ENCODE measurements at regions not wholly inside any gene's neighbourhood (a gene's known extent, or its start where the extent isn't known, plus 50 kb on each side); places are given as distances from the start of the nearest gene placed in this dataset.
"Not testable (repeated sequence)": the region's sequence is repeated elsewhere in the genome, so short reads cannot be mapped to it uniquely, and the experiment has no call there.

GRCh38 chr12:32989705-32990104, 93.1 kb upstream of the PKP2 start:
- TF ChIP-seq JUND (IDR thresholded peaks at IDR 0.05; ENCODE audit: low read depth), result no peak
- no peak for DNase-seq (ENCODE audit: low read depth in 1 of 2, low spot score in 1 of 2)
- in situ Hi-C loops (cut with HindIII; ENCODE audit: low pct_unique_long_range_greater_than_20kb, low sequenced_read_pairs), result no loop called here

- no peak for DNase-seq (ENCODE audit: low read depth in 1 of 2, low spot score in 1 of 2)
- TF ChIP-seq JUND (IDR thresholded peaks at IDR 0.05; ENCODE audit: low read depth), result no peak
- in situ Hi-C loops (cut with HindIII; ENCODE audit: low pct_unique_long_range_greater_than_20kb, low sequenced_read_pairs), result no loop called here
These were observed 92.4 kb upstream of the PKP2 start for GRCh38 chr12:32988982-32989381.

DNA sequence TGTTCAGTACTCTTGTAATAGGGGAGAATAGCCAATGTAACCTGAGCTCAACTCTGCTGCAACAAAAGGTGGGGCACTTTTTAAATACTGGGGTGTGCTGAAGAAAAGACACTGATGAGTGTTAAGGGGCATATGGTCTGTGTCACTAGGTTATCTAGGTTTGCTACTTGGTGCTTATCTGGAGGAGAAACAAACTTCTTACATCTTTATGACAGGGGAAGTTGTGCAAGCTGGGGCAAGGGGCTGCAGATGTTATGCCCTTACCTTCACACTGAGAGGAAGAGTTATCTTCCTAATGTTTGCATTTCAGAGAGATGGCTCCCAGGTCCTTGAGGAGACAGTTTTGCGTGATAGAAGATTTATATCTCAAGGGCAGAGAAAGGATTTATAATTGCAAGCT, 90.9 kb upstream of the PKP2 start:
- no peak for TF ChIP-seq JUND (IDR thresholded peaks at IDR 0.05; ENCODE audit: low read depth)
- in situ Hi-C loops (cut with HindIII; ENCODE audit: low pct_unique_long_range_greater_than_20kb, low sequenced_read_pairs), result no loop called here
- no peak for DNase-seq (ENCODE audit: low read depth in 1 of 2, low spot score in 1 of 2)

DNA sequence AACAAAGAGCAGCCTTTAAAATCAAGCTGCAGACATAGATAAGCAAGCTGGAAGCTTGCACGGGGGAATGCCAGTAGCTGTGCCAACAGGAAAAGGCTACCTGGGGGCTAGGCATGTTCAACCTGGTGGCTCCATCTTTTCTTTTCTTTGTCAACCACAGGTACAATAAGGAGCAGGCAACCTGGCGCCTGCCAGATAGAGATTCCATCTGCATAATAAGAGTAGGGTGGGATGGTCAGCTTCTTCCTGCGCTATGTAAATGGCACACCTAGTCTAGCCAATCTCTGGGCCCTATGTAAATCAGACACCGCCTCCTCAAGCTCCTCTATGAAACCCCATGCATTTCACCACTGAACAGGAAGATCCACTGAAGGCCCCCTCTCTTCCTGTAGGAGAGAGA, 87.4 kb upstream of the PKP2 start:
- peak; percentile 30 to 89 for DNase-seq (ENCODE audit: low read depth in 1 of 2, low spot score in 1 of 2)
- no peak for TF ChIP-seq JUND (IDR thresholded peaks at IDR 0.05; ENCODE audit: low read depth)
- in situ Hi-C loops (cut with HindIII; ENCODE audit: low pct_unique_long_range_greater_than_20kb, low sequenced_read_pairs), result no loop called here

DNA sequence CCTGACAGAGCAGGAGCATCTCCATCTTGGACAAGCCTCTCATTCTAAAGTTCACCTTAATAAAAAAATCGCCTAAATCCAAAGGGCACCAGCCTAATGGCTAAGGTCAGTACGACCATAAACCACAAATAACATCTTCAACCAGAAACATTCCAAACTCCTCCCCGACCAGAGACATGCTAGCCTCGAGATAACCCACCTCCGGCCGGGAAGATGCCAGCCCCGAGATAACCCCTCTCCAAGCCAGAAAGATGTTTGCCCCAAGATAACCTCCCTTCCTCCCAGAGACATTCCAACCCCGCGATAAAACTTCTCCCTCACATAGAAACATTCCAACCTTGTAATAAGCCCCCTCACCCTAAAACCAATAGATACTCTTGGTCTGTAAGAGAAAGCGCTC, 86.8 kb upstream of the PKP2 start:
- DNase-seq (ENCODE audit: low read depth in 1 of 2, low spot score in 1 of 2), result no peak
- no peak for TF ChIP-seq JUND (IDR thresholded peaks at IDR 0.05; ENCODE audit: low read depth)
- in situ Hi-C loops (cut with HindIII; ENCODE audit: low pct_unique_long_range_greater_than_20kb, low sequenced_read_pairs), result no loop called here

GRCh38 chr12:32981139-32981538, 84.6 kb upstream of the PKP2 start:
- in situ Hi-C loops (cut with HindIII; ENCODE audit: low pct_unique_long_range_greater_than_20kb, low sequenced_read_pairs), result no loop called here
- TF ChIP-seq JUND (IDR thresholded peaks at IDR 0.05; ENCODE audit: low read depth), result no peak
- DNase-seq (ENCODE audit: low read depth in 1 of 2, low spot score in 1 of 2), result no peak

GRCh38 chr12:32975122-32975521, 78.5 kb upstream of the PKP2 start:
- in situ Hi-C loops (cut with HindIII; ENCODE audit: low pct_unique_long_range_greater_than_20kb, low sequenced_read_pairs), result no loop called here
- TF ChIP-seq JUND (IDR thresholded peaks at IDR 0.05; ENCODE audit: low read depth), result no peak
- DNase-seq (ENCODE audit: low read depth in 1 of 2, low spot score in 1 of 2), result no peak

GRCh38 chr12:32970465-32971110, 74.0 kb upstream of the PKP2 start:
- in situ Hi-C loops (cut with HindIII; ENCODE audit: low pct_unique_long_range_greater_than_20kb, low sequenced_read_pairs), result no loop called here
- DNase-seq (ENCODE audit: low read depth in 1 of 2, low spot score in 1 of 2), result no peak
- TF ChIP-seq JUND (IDR thresholded peaks at IDR 0.05; ENCODE audit: low read depth), result no peak

DNA sequence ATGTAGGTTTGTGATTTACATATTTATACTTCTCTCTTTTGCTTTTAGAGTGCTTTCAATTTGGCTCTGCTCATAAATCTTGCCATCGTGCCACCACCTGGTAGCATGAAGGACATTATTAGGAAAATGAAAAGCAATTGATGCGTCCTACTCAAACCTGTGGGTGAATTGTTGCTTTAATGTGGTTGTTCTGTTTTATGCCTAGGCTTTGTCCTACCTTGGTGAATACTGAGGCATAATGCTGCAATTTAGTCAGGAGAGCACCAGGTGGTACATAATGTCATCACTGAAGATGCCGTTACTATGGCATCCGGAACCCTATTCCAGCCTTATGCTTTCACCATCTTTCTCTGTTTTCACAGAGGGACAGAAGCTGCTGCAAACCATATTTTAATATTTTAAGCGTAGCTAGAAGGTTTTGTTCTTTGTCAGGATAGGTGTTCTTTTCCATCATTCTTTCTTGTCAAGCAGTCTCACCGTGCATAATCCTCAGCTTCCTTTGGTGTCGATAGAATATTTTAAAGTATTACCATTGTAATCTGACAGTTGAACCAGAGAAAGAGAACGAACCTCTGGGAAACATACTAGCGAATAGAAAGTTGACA, 68.5 kb upstream of the PKP2 start:
- in situ Hi-C loops (cut with HindIII; ENCODE audit: low pct_unique_long_range_greater_than_20kb, low sequenced_read_pairs), result no loop called here

DNA sequence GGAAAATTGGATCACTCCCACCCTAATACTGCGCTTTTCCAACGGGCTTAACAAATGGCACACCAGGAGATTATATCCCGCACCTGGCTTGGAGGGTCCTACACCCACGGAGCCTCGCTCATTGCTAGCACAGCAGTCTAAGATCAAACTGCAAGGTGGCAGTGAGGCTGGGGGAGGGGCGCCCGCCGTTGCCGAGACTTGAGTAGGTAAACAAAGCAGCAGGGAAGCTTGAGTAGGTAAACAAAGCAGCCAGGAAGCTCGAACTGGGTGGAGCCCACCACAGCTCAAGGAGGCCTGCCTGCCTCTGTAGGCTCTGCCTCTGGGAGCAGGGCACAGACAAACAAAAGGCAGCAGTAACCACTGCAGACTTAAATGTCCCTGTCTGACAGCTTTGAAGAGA, 59.8 kb upstream of the PKP2 start:
- in situ Hi-C loops (cut with HindIII; ENCODE audit: low pct_unique_long_range_greater_than_20kb, low sequenced_read_pairs); DNase-seq (ENCODE audit: low read depth in 1 of 2, low spot score in 1 of 2): not testable (repeated sequence)

More for the DNA sequence above, 68.5 kb upstream of the PKP2 start:
- DNase-seq (ENCODE audit: low read depth in 1 of 2, low spot score in 1 of 2), result no peak
- TF ChIP-seq JUND (IDR thresholded peaks at IDR 0.05; ENCODE audit: low read depth), result no peak

- in situ Hi-C loops (cut with HindIII; ENCODE audit: low pct_unique_long_range_greater_than_20kb, low sequenced_read_pairs), result no loop called here
- no peak for DNase-seq (ENCODE audit: low read depth in 1 of 2, low spot score in 1 of 2)
- no peak for TF ChIP-seq JUND (IDR thresholded peaks at IDR 0.05; ENCODE audit: low read depth)
These were observed 56.1 kb upstream of the PKP2 start for GRCh38 chr12:32952681-32953080.

DNA sequence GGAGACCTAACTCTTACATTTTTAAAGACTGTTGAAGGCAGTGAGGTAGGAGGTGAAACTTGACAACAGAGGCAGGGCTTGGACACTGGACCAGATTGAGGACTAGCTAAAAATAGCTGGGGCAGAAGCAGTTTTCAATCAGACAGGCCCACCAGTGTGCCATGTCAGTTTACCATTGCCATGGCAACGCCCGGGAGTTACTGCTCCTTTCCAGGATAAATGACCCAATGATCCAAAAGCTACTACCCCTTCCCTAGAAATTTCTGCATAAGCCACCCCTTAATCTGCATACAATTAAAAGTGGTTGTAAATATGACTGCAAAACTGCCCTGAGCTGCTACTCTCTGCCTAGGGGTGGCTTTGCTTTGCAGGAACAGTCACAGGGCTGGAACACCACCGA, 53.2 kb upstream of the PKP2 start:
- DNase-seq (ENCODE audit: low read depth in 1 of 2, low spot score in 1 of 2), result no peak
- no peak for TF ChIP-seq JUND (IDR thresholded peaks at IDR 0.05; ENCODE audit: low read depth)
- in situ Hi-C loops (cut with HindIII; ENCODE audit: low pct_unique_long_range_greater_than_20kb, low sequenced_read_pairs), result no loop called here

DNA sequence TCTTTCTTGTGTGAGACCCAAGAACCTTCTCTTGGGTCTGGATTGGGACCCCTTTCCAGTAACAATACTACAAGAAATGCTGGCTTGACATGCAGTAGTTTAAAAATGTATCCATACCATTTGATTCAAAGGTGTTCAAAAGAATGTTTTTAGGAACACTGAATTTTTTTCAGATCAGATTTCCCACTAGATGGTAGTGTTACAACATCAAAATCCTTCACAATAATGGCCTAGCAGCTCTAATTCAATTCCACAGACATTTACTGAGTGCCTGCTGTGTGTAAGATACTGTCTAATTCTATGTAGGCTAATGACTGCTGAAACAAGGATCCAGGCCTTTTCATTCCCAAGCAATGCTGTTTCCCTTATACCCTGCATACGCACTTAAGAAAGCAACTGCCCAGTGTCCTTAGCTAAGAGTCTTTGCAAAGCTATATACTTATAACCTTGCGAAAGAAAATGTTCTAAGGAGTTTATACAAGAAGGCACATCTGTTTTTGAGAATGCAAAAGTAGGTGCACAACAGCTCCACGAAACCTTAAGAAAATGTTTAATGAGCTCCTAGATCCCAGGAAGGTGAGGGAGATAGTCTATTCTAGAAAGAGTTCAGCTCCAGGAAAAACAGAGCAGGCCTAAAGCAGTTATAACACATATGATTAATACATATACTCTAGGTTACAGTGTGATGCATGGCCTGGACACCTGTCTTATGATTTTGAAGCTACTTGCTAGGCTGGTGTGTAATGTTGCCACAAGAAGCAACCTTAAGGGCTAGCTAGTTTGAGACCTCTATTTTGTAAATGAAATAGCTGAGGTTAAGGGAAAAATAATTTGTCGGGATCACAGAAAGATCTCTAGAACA, 50.9 kb upstream of the PKP2 start:
- no peak for TF ChIP-seq JUND (IDR thresholded peaks at IDR 0.05; ENCODE audit: low read depth)
- DNase-seq (ENCODE audit: low read depth in 1 of 2, low spot score in 1 of 2), result peak; percentile 46 to 74
- in situ Hi-C loops (cut with HindIII; ENCODE audit: low pct_unique_long_range_greater_than_20kb, low sequenced_read_pairs), result no loop called here
